ENCODE measurements at regions not wholly inside any gene's neighbourhood (a gene's known extent, or its start where the extent isn't known, plus 50 kb on each side); places are given as distances from the start of the nearest gene placed in this dataset.
"Not testable (repeated sequence)": the region's sequence is repeated elsewhere in the genome, so short reads cannot be mapped to it uniquely, and the experiment has no call there.

GRCh38 chr2:5195636-5196035 lies 496.5 kb upstream of the SOX11 start:
- Histone ChIP-seq H3K4me3 (no peak overlapping the region), H3K4me1 (no peaks in the 10 kb centered on the region), H3K36me3 (no peaks in the 10 kb centered on the region), H3K27me3 (no peaks in the 10 kb centered on the region), H3K27ac (no peak overlapping the region), H3K9me3 (peaks cover 4% of the 10 kb centered on the region)
- TF ChIP-seq, protein P1, sequence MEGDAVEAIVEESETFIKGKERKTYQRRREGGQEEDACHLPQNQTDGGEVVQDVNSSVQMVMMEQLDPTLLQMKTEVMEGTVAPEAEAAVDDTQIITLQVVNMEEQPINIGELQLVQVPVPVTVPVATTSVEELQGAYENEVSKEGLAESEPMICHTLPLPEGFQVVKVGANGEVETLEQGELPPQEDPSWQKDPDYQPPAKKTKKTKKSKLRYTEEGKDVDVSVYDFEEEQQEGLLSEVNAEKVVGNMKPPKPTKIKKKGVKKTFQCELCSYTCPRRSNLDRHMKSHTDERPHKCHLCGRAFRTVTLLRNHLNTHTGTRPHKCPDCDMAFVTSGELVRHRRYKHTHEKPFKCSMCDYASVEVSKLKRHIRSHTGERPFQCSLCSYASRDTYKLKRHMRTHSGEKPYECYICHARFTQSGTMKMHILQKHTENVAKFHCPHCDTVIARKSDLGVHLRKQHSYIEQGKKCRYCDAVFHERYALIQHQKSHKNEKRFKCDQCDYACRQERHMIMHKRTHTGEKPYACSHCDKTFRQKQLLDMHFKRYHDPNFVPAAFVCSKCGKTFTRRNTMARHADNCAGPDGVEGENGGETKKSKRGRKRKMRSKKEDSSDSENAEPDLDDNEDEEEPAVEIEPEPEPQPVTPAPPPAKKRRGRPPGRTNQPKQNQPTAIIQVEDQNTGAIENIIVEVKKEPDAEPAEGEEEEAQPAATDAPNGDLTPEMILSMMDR (IDR thresholded peaks at IDR 0.05) = no peak
- no peak for DNase-seq
- intact Hi-C loops (cut with DNase I) = no loop called here
- no peak for ATAC-seq

DNA sequence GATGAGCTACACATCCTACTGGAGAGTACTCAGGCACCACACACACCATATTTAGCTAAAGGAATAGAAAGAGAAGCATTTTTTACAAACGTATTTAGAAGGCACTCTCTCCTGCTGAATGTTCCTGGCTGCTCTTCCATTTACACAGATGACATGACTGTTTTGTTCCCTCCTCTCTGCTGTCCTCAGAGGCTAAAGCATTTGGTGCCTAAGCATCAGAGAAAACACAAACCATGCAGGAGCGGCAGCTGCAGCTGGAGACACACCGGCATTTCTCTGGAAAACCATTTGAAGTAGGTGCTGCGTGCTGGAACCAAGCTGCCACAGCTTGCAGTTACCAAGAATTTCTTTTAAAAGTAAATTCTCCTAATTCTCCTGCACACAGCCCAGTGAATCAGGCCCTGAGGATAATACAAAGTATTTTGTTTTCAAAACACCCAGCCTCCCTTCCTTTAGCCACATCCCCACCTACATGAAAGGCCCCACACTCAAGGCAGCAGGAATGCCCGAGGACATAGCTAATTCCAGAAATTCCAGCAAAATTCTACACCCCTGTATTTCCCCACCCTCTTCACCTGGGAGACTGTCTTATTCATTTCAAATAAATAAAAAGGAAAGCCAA lies 488.9 kb upstream of the SOX11 start:
- DNase-seq (no peak), ATAC-seq (no peak)
- Histone ChIP-seq H3K9me3 (no peaks in the 10 kb centered on the region), H3K4me3 (no peak overlapping the region), H3K27ac (no peak overlapping the region), H3K36me3 (no peaks in the 10 kb centered on the region), H3K27me3 (no peaks in the 10 kb centered on the region), H3K4me1 (no peaks in the 10 kb centered on the region)
- intact Hi-C loops (cut with DNase I) = no loop called here
- TF ChIP-seq, protein P1 (IDR thresholded peaks at IDR 0.05) = no peak

DNA sequence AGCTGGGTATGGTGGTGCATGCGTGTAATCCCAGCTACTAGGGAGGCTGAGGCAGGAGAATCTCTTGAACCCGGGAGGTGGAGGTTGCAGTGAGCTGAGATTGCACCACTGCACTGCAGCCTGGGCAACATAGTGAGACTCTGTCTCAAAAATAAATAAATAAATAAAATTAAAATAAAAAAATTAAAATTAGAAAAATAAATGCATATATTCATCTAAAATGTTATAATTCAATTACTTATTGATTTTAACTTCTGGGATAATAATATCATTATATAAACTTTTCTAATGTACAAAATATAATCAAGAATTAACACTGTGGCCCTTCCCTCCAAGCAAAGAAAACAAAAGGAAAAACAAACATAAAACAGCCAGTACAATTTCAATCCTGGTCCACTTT lies 485.4 kb upstream of the SOX11 start:
- intact Hi-C loops (cut with DNase I); ATAC-seq; H3K4me3 ChIP-seq; DNase-seq; H3K36me3 ChIP-seq; H3K27me3 ChIP-seq; H3K27ac ChIP-seq; H3K4me1 ChIP-seq; H3K9me3 ChIP-seq: not testable (repeated sequence)

DNA sequence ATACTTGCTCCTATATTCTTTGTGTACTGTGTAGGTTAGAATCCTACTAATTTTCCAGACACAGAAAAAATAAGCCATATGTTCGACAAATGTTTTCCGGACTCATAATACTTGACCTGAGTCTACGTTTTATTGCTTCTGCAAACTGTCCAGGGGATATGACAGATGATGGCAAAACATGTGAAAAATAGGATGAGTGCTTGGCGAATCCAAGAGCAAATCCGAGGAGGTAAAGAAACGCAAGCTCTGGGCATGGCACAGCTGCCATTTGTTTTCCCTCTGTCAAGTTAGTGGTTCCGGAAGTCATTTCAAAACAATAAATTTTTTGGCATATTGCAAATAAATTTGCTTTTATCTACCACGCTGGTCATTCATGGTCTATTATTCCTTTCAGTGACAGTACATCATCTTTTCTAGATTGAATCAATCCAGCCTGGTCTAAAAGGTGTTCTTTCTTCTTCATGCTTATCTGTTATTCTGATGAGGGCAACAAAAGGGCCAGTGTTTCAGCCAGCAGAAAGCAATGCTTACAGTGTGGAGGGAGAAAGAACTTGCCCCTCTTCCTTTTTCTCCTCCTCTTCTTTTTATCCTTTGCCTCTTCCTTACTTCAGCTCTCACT lies 476.1 kb upstream of the SOX11 start:
- H3K4me3 ChIP-seq = no peak overlapping the region
- no peaks in the 10 kb centered on the region for H3K9me3 ChIP-seq
- DNase-seq = no peak
- no peaks in the 10 kb centered on the region for H3K27me3 ChIP-seq
- no peaks in the 10 kb centered on the region for H3K36me3 ChIP-seq
- no peak overlapping the region for H3K27ac ChIP-seq
- ATAC-seq = no peak
- intact Hi-C loops (cut with DNase I) = no loop called here
- H3K4me1 ChIP-seq = no peaks in the 10 kb centered on the region
- TF ChIP-seq, protein P1 (IDR thresholded peaks at IDR 0.05) = no peak

GRCh38 chr2:5227062-5227699 lies 465.0 kb upstream of the SOX11 start:
- Histone ChIP-seq H3K36me3 (no peaks in the 10 kb centered on the region), H3K27ac (no peak overlapping the region), H3K27me3 (no peaks in the 10 kb centered on the region), H3K4me1 (no peaks in the 10 kb centered on the region), H3K9me3 (no peaks in the 10 kb centered on the region), H3K4me3 (no peak overlapping the region)
- intact Hi-C loops (cut with DNase I) = no loop called here
- TF ChIP-seq, protein P1 (IDR thresholded peaks at IDR 0.05) = no peak
- ATAC-seq (no peak), DNase-seq (no peak)

- ATAC-seq (no peak), DNase-seq (no peak)
- Histone ChIP-seq H3K27me3 (no peaks in the 10 kb centered on the region), H3K4me3 (no peak overlapping the region), H3K27ac (no peak overlapping the region), H3K36me3 (no peaks in the 10 kb centered on the region), H3K9me3 (no peaks in the 10 kb centered on the region), H3K4me1 (no peaks in the 10 kb centered on the region)
- intact Hi-C loops (cut with DNase I) = no loop called here
- TF ChIP-seq, protein P1 (IDR thresholded peaks at IDR 0.05) = no peak
Observed at GRCh38 chr2:5229574-5229973, 462.6 kb upstream of the SOX11 start.

All from upper lobe of right lung (tissue), 1 donor.